K562 (cell line): ENCODE measurements at regions not wholly inside any gene's neighbourhood (a gene's known extent, or its start where the extent isn't known, plus 50 kb on each side); places are given as distances from the start of the nearest gene placed in this dataset.

Source experiments
- ASH1L ChIP-seq: fragments of 450-650 bp; IDR thresholded peaks from 2 replicates; pipeline ENCODE4 v1.6.1; 2018; ENCODE audit warnings: borderline replicate concordance, mild to moderate bottlenecking, low read depth; ENCODE audit not compliant: partially characterized antibody
- CEBPB ChIP-seq: fragments of 450-650 bp; IDR thresholded peaks from 2 replicates; pipeline ENCODE4 v1.6.1; 2016; ENCODE audit warnings: missing genetic modification characterization, missing compliant biosample characterization
- NELFE ChIP-seq: IDR thresholded peaks from 2 replicates; pipeline ENCODE4 v1.6.1; 2011; ENCODE audit warnings: mild to moderate bottlenecking; ENCODE audit not compliant: insufficient read depth, insufficient read length
- ZNF133 ChIP-seq: fragments of 250-450 bp; sonication (Bioruptor Pico); IDR thresholded peaks from 2 replicates; pipeline ENCODE4 v1.4.0; 2020; ENCODE audit warnings: mild to moderate bottlenecking
- TF ChIP-seq, protein P1 (sequence below), 3 experiments: IDR thresholded peaks in 2 of 3; conservative IDR thresholded peaks in 1 of 3; 2 replicates each; pipeline ENCODE4 v1.5.1; 2011 to 2012; ENCODE audit warnings: low read length in 3 of 3, mild to moderate bottlenecking in 3 of 3, control low read depth in 2 of 3, improper control_type of control experiment in 1 of 3, inconsistent platforms in 1 of 3, low read depth in 1 of 3, mixed read lengths in 1 of 3, moderate library complexity in 1 of 3; ENCODE audit not compliant: insufficient read depth in 2 of 3
- TF ChIP-seq, protein P2 (sequence below): conservative IDR thresholded peaks from 2 replicates; pipeline ENCODE4 v1.6.1; 2011; ENCODE audit warnings: low read depth, mild to moderate bottlenecking, low read length; ENCODE audit not compliant: control insufficient read depth

DNA sequence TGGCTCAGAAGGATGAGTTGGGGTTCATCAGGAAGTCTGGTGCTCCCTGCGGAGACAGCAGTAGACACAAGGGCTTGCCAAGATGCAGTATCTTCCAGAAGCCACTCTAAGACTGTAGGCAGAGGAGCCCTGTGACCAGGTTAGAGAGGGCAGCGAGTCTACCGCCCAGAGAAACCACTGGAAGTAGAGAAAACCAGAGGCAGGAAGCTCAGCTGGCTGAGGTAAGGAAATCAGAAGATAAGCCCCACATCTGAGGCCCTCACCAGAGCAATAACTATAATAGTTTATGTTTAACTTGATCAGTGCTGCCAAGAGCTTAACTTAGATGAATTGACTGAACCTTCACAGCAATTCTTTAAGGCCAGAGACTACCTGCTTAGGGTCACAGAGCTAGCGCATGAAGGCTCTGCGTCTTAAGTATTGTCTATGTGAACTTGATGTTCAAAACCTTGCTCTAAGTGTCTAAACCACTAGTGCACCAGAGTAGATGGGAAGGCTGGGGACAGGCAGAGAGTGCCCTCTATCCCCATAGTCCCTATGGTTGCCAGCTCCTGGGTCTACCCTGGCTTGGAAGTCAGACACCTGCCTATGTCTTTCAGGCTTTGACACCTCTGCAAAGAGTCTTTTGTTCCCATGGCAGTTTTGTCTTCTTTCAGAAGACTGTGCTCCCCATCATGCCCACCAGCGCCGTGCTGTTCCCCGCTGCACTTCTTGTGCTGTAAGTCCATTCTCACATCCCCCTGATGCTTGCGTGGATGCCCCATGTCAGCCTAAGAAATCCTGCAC is 228.2 kb upstream of the KLF4 start:
- TF ChIP-seq ZNF133 (CRISPR knock-in tag), result no peak
- TF ChIP-seq, protein P1, sequence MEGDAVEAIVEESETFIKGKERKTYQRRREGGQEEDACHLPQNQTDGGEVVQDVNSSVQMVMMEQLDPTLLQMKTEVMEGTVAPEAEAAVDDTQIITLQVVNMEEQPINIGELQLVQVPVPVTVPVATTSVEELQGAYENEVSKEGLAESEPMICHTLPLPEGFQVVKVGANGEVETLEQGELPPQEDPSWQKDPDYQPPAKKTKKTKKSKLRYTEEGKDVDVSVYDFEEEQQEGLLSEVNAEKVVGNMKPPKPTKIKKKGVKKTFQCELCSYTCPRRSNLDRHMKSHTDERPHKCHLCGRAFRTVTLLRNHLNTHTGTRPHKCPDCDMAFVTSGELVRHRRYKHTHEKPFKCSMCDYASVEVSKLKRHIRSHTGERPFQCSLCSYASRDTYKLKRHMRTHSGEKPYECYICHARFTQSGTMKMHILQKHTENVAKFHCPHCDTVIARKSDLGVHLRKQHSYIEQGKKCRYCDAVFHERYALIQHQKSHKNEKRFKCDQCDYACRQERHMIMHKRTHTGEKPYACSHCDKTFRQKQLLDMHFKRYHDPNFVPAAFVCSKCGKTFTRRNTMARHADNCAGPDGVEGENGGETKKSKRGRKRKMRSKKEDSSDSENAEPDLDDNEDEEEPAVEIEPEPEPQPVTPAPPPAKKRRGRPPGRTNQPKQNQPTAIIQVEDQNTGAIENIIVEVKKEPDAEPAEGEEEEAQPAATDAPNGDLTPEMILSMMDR (IDR thresholded peaks at IDR 0.05 in 2 of 3, conservative IDR thresholded peaks at IDR 0.05 in 1 of 3; ENCODE audit: insufficient read depth in 2 of 3, low read depth in 1 of 3, low read length in 3 of 3), result no peak
- no peak for TF ChIP-seq NELFE
- TF ChIP-seq CEBPB (tag), result no peak
- TF ChIP-seq ASH1L, result no peak
- TF ChIP-seq, protein P2, sequence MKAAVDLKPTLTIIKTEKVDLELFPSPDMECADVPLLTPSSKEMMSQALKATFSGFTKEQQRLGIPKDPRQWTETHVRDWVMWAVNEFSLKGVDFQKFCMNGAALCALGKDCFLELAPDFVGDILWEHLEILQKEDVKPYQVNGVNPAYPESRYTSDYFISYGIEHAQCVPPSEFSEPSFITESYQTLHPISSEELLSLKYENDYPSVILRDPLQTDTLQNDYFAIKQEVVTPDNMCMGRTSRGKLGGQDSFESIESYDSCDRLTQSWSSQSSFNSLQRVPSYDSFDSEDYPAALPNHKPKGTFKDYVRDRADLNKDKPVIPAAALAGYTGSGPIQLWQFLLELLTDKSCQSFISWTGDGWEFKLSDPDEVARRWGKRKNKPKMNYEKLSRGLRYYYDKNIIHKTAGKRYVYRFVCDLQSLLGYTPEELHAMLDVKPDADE, result no peak
